ENCODE measurements at regions not wholly inside any gene's neighbourhood (a gene's known extent, or its start where the extent isn't known, plus 50 kb on each side); places are given as distances from the start of the nearest gene placed in this dataset.

DNA sequence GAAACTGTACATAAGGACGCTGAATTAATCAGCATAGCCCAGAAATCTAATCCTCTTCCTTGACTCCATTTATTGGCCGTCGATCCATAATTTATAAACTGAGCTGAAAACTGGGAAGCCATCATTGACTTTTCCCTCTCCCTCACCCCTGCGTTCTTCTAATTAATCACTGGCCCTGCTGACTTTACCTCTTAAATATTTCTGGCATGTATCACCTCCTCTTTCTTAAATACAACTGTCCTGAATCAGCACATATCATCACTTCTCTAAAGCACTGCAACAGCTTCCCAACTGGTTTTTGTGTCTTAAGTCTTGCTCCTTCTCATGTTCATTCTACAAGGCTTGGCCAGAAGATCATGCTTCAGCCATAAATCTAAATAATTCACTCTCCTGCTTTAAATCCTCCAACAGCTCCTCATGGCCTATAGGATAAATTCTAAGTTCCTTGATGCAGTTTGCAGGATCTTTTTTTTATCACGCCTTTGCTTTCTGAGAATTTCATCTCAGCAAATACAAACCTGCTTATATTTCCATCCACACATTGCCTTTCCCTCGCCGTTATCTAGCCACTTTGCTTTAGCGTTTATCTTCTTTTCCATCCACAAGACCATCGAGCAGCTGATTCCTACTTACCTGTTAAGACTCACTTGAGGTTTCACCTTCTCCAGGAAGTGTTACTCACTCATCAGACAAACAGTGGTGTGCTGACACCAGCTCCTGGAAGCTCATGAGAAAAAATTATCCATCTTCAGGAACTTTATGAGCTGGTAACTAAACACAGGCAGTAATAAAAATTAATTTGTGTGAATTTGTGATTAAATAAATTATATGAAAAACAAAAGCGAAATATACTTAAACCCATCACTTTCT lies 295.6 kb upstream of the FLRT2 start:
- DNase-seq, result no peak

DNA sequence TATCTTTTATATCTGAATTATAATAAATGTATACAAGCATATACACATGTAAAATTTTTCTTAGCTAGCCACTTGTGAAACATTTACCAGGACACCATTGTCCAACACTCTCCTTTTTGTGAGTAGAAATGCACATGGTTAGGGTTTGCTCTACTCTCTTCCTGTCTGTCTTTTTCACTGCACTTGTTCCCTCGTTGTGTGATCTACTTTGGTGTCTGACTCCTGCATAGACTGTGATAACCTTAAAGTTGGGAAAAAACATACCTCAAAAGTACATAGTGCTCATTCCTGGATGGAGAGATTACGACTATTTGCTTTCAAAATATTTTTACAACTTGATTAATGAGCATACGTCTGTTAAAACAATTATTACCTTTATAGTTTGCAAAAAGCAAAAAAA lies 294.1 kb upstream of the FLRT2 start:
- no peak for DNase-seq

DNA sequence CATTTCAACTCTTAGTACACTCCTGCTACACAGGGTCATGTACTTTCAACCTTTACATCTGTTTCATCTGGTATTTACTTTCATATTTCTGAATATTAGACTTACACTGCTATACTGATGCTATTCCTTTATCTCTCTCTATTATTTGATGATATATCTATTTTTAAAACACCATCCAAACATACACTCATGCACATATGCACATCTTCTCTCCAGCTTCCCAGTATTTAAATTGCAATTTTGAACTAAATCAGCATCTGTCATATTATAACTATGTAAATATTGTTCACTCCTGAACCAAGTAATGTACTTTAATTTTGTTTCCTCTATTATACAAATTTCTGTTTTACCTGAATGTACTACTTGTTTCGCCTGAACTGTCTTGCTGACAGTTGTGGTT lies 293.6 kb upstream of the FLRT2 start:
- DNase-seq, result no peak

DNA sequence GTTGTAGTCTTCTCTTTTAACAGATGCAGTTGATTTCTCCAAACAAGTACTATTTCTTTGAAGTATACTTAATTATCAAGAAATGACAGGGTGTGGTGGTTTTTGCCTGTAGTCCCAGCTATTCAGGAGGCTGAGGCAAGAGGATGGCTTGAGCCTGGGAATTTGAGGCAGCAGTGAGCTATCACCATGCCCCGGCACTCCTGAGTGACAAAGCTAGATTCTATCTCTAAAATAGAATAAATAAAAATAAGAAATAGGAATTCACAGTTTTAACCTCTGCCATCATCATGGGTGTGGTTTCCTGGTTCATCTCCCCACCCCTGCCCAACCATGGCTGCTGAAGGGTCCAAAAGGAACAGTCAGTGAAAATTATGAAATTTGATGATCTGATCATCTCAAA lies 290.2 kb upstream of the FLRT2 start:
- DNase-seq, result no peak

DNA sequence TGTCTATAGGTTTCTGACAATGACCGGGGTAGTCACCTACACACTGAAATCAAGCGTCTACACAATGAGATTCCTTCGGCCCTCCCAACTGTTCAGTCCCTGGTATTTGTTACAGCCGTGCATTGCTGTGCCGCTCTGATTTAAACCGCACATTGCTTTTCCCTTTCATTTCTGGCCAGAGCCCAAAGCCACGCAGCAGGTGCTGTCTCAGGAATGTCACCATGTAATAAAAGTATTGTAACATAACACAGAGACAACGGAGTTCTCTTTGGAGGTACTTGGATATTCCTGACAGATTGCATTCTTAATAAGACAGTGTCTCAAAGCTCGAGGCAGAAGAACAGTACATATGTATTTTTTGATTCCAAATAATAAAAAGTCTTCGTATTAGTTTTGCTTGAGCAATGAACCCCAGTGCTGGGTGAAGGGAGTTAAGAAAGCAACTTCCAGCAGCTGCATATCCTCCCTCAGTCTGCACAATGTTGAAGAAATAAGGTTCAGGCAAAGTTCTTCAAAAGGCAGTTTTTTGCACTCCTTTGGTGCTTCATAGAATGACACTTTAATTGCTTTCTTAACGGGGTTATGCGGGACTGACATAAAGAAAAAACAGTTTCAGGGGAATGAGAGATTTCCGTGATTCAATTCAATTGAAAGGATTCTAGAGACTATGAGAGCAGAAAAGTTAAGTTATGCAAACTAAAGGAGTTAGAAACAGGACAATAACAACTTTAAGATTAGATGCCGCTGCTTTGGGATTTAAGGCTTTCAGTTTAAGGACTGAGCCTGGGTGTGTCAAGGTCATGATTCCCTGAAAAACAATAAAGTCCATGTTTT lies 288.7 kb upstream of the FLRT2 start:
- DNase-seq, result no peak

DNA sequence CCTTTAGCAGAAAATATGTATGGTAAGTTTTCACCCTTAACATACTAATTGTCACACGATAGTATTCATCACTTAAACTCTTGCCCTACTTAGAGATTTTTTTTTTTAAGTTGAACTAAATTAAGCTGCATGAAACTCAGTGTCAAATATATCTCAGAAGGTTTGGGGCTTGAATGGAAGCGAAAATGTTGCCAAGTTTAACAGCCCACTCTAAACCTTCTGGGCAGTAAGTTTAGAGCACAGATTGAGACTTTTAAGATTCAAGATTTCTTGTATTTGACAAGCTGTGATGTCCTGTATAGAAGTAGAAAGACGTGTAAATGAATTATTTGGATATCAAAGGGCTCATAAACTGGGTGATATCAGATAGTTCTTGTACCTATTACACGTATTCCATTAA lies 287.3 kb upstream of the FLRT2 start:
- no peak for DNase-seq

DNA sequence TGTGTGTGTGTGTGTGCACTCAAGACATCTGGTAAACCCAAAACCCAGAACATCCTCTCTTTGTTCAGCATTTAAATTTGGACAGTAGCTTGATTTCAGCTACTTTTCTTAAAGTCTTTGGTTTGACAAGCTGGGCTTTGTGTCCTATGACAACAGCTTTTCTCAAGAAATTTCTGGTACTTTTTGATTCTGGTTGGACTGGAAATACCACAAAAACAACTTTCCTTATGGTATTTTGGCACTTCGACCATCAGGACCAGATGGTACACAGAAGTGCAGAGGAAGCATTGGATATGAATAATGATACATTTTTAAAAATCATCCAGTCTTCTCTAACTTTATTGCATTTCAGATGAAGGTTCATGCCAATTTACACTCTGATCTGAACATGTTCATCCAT lies 286.6 kb upstream of the FLRT2 start:
- no peak for DNase-seq

DNA sequence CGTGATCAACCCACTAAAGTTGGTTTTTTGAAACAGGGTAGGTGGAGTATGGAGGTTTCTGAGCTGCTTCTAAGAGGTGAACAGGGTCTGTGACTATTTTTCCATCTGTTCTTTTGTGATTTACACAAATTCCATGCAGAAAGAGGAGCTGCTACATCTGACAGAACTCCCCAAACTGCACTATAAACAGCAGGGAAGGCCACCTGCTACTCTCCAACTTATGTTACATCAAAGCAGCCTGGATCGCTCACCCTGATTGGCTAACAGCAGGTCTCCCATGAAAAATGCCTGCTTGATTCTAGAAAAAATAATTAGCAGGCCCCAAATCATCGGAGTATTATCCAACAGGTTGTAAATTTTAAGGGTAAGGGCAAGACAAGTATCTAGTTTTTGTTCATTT lies 282.9 kb upstream of the FLRT2 start:
- DNase-seq, result no peak

DNA sequence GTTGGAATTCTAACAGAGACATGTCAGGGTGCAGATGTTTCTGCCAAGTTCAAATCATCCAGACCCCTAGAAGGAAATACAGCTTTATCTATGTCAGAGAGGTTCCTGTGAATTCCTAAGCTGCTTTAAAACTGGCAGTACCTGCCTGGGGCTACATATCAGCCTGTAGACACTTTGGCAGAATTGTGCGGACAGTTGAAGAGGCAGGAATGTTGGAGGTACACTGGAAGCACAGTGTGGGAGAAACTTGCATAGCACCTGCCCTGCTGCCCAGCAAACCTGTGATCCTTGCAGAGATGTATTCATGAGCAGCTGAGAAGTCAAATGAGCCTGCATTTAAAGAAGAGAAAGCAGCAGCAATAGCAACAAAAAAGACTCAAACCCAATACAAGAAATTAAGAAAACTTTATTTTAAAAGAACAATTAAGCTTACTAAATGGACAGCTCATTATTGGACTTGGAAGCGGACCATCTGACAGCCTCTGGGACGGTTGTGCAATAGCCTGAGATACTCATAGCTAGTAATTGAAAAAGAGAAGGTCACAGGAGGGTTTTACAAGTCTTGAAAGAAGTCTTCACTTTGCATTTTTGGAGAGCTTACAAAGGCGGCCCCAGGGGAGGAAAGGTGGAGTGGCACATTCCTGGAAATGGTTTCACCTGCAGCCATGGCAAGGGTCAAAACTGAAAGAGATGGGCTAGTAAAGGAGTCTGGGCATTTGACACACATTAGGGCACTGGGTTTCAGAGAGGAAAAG lies 280.9 kb upstream of the FLRT2 start:
- DNase-seq, result no peak

DNA sequence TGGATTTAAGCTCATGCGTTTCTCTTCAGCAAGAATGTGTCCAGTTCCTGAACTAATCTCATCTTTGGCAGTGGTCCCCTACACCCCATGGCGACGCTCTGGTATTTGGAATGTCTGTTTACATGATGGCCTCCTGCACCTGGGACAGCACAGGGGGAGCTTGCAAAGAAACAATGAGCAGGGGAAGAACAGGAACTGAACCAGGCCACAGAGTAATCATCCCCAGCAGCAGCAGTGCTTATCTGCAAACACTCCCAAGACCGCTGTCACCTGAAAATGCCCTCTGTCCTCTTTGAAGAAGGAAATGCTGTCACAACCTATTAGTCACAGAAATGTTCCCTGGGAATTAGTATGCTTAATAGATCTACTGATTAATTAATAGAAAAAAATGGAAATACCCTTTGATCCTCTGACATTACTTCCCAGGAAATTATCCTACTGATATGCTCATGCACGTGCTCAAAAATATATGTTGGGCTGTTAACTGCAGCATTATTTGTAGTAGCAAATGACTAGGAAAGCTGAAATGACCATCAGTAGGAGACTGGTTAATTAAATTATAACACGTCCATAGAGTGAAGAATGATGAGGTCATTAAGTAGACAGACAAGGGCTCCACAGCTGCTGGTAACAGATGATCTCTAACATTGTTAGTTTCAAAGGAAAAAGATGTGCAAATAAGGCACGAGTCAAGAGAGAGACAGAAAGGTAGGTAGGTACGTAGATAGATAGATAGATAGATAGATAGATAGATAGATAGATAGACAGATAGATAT lies 279.3 kb upstream of the FLRT2 start:
- no peak for DNase-seq

DNA sequence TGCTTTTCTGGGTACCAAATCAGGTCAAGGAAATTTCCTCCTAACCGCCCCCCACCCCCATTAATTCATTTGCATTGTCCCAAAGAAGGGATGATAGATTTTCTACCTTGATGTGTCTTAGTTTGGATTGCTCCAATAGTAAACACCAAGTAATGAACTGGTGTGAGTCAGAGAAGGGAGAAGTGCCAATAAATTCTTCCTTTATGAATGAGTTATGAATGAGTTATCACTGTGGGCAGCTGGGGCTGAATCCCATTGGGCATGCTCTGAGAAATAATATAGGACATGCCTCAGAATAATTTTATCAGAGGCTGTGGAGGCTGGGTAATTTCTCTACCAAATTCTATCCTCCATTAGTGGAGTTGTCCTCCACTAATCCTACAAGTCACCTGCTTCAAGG lies 277.9 kb upstream of the FLRT2 start:
- DNase-seq, result no peak

DNA sequence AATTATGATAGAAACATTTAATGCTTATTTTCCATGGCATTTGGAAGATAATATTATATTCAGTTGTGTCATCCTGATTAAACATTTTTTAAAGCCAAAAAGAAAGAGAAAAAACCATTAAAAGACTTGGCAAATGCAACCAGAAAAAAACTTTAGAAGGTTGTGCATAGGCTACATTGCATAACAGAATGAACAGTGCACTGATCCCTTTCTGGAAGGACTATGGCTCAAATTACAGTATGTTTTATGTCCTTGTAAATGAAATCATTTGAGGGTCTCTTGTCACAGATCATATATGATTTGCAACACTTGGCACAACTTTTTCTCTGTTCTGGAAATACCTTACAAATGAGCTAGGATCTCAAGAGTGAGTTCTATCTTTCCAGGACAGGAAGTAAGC lies 275.2 kb upstream of the FLRT2 start:
- no peak for DNase-seq

DNA sequence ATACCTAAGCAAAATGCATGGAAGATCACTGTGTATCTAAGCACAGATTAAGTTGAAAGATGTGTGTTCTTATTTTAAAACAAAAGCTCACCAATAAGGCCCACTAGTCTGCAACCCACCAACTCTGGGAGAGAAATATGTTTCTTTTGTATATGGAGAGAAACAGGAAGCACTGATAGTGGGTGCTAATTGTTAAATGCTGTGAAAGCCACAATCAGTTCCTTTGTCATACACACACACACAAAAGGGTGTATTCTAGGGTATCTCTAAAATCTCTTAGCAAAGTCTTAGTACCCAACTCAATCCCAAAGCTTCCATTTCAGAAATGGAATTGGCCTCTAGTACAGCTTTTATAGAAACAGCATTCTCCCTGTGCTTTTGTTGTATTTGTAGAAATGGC lies 272.7 kb upstream of the FLRT2 start:
- no peak for DNase-seq

DNA sequence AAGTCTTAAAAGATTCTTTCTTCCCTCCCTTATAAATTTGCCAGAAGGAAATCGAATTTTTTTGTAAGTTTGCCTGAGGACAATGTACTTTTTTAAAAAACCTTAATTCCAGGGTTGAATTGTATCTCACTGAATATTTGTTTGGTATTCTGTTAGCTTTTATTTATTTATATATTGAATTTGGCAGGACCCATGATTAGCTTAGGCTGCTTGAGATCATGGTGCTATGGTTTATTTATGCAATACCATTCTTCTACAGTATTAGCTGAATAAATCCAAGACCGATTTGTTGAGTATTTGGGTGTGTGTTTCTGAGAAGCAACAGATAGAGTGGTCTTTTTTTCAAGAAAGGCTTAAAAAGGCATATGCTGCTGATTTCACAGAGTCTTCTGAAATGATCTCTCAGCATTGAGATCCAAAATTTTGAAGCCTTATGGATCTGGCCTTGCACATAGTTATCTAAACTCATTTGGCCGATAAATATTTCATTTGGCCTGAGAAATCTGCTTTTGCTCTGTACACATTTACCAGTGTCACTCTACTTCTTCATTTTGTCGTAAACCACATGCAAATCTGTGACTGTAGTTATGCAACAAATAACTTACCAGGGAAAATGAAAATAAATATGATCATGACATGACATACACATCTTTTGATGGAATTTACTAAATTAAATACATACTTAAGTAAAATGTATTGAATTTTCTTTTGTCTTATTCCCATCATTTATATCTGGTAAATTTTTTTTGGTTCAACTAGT lies 265.8 kb upstream of the FLRT2 start:
- no peak for DNase-seq

DNA sequence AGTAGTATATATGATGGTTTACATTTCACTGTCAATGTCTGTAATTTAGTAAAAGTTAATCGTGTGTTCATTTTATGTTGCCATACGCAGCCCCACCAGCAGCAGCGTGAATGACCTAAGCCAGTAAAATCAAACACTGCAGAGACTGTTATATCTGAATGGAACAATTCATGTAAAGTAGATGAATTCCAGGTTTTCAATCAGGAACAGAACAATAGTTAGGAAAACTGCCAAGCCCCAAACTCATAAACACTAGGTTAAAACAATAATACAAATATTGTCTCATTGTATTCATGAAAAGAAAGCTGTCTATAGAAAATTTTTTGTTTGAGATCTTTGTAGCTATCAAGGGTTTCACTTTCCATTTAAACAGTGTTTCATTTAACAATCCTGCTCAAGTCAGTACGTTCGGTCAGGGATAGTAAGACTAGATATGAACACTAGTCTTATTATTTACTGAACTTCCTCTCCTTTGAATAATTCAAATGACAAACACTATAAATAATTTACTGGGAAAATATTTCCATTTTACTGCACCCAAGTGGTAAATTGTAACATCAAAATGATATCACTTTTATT lies 256.8 kb upstream of the FLRT2 start:
- no peak for DNase-seq

DNA sequence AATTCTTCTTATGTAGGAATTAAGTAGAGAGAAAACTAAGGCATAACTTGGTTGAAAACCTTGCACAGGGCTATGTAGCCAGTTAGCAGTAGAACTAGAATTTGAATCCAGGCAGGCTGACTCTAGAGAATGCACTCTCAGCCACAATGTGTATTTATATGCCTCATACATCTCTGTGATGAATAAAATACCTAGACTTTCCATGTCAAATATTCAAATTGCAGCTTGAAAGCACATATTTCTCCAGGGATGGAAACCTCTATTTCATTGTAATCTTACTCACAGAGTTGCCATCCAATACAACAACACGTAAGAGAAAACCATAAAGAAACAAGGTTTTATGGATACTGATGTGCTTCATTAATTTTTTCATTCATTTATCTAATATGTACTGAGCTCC lies 256.0 kb upstream of the FLRT2 start:
- DNase-seq, result no peak

DNA sequence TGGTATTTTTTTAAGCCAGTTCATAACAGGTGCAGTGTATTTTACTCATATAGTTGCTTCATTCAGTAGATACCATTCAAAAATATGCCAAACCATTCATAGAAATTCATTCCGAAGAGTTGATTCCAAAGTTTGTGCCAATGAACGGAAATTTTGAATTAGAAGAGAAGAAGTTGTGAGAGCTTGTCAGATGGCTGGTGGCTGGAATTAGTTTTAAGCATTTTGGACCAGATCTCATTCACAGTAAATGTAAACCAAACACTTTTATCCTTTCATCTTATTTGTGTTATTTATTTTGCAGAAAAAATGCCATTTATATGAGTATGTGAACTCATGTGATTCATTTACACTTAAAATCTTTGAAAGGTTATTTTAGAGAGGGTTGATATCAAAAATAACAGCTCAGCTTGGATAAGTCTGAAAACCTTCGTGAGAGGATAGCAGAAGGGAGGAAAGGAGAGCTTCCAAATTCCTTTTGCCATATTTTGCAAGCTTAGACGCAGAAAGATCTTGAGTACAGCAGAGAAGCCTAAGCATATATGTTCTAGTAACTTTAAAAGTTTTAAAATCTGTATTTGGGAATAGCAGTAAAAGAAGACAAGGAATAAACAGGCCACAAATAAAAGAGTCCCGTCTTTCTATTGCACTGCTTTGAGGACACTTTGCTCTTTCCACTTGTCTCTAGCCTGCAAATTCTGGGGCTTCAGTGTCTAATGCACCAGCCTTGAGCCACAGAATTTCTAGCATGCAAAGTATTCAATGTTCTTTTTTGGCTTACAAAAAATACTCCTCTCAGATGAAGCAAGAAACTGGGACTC lies 253.6 kb upstream of the FLRT2 start:
- DNase-seq, result no peak

DNA sequence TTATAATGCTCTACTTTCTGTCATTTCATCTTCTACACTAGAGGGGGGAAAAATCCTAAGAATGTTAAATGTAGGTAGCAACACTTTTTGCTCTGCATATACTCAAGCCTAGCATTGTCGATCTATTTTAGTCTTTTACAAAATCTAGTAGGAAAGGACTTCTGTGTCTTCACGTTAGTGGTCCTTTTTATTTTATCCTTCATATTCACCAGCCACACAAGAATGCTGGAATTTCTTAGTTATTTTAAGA lies 253.0 kb upstream of the FLRT2 start:
- no peak for DNase-seq

DNA sequence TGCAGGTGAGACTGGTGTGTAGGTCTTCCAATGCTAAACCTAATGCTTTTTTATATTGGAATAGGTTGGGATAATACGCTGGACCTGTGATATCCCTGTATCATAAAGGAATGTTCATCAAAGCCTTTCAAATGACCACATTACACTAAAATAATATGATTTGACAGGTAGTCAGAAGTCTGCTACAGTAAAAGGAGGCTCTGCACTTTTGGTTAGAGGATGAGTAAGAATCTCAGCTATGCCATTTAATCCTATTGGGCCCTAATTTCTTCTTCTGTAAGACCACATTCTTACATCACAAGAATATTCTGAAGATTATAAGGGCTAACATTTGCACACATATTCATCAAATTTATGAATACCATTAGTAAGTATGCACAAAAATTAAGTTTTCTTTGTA lies 250.5 kb upstream of the FLRT2 start:
- no peak for DNase-seq

DNA sequence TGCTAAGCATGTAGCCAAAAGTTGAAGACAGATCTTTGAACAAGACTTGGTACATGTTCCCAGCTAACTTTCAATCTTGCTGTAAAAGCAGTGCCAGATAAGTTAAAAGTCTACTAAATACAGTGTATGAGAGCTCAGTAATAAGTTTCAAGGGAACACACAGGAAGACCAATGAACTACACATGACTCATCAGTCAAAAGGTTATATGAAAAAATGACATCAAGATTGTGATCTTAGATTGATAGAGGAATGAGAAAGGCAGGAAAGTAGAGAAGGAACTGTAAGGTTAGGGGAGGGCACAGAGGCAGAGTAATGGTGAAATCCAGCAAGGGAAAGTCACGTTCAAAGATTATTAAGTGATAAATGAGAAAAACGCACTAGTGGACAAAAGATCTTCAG lies 249.9 kb upstream of the FLRT2 start:
- no peak for DNase-seq

DNA sequence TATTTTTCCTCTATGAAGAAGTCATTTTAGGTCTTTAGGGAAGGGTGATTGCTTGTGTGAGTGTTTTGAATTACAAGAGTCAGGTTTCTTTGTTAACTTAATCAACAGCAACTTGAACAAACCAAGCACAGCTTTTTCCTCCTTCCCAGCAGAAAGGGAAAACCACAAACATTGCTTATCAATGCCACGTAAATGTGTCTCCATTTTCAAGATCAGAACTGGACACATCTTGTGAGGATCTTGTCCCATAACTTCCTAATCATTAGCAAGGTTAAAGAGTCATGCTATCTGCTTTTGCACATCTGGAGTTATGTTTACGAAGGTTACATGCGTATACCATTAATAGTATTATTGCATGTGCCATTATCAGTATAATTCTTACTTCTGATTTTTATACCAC lies 248.0 kb upstream of the FLRT2 start:
- no peak for DNase-seq

All from left hindlimb (tissue), 1 donor.